GM18868 (cell line): ENCODE measurements at regions not wholly inside any gene's neighbourhood (a gene's known extent, or its start where the extent isn't known, plus 50 kb on each side); places are given as distances from the start of the nearest gene placed in this dataset.
"Not testable (repeated sequence)": the region's sequence is repeated elsewhere in the genome, so short reads cannot be mapped to it uniquely, and the experiment has no call there.

ENCODE experiments used
- ATAC-seq: cut with Tn5 transposase; IDR thresholded peaks from one replicate; pipeline ENCODE4 v1.9.1; 2021; ENCODE audit warnings: mild to moderate bottlenecking, moderate library complexity; ENCODE audit not compliant: unreplicated experiment

- no peak for ATAC-seq
Observed at GRCh38 chr7:91397612-91398011, 133.4 kb downstream of the FZD1 start.

GRCh38 chr7:91398341-91398740 is 134.1 kb downstream of the FZD1 start:
- ATAC-seq: no peak

GRCh38 chr7:91405092-91405788 is 141.0 kb downstream of the FZD1 start:
- ATAC-seq: no peak

GRCh38 chr7:91405873-91406272 is 141.6 kb downstream of the FZD1 start:
- ATAC-seq: not testable (repeated sequence)

GRCh38 chr7:91407942-91408341 is 143.7 kb downstream of the FZD1 start:
- no peak for ATAC-seq

- ATAC-seq: no peak
Observed at GRCh38 chr7:91408388-91409154, 144.3 kb downstream of the FZD1 start.

GRCh38 chr7:91411060-91411459 is 146.8 kb downstream of the FZD1 start:
- ATAC-seq: no peak

GRCh38 chr7:91412298-91412697 is 148.1 kb downstream of the FZD1 start:
- ATAC-seq: no peak

GRCh38 chr7:91414734-91415133 is 150.5 kb downstream of the FZD1 start:
- no peak for ATAC-seq

- ATAC-seq: no peak
Observed at GRCh38 chr7:91416155-91416865, 152.1 kb downstream of the FZD1 start.

GRCh38 chr7:91420606-91421005 is 156.4 kb downstream of the FZD1 start:
- no peak for ATAC-seq

- no peak for ATAC-seq
Observed at GRCh38 chr7:91421018-91421417, 156.8 kb downstream of the FZD1 start.

GRCh38 chr7:91424371-91424770 is 160.1 kb downstream of the FZD1 start:
- ATAC-seq: no peak

- ATAC-seq: no peak
Observed at GRCh38 chr7:91425149-91425548, 160.9 kb downstream of the FZD1 start.

- ATAC-seq: no peak
Observed at GRCh38 chr7:91427051-91427450, 162.8 kb downstream of the FZD1 start.

- no peak for ATAC-seq
Observed at GRCh38 chr7:91431601-91432000, 167.4 kb downstream of the FZD1 start.

GRCh38 chr7:91434836-91435235 is 170.6 kb downstream of the FZD1 start:
- no peak for ATAC-seq

GRCh38 chr7:91435381-91436059 is 171.3 kb downstream of the FZD1 start:
- ATAC-seq: no peak

- no peak for ATAC-seq
Observed at GRCh38 chr7:91436655-91437054, 172.4 kb downstream of the FZD1 start.

GRCh38 chr7:91440198-91440597 is 176.0 kb downstream of the FZD1 start:
- ATAC-seq: not testable (repeated sequence)

- ATAC-seq: no peak
Observed at GRCh38 chr7:91443862-91444261, 179.6 kb downstream of the FZD1 start.
